T-helper 1 cell treated with Interleukin-12 subunit alpha and Interleukin-12 subunit beta and Interleukin-4 antibody, amounts not matched to agents 30 ng/mL and 1 ng/mL, for 36 hours (primary cell): ENCODE measurements at regions not wholly inside any gene's neighbourhood (a gene's known extent, or its start where the extent isn't known, plus 50 kb on each side); places are given as distances from the start of the nearest gene placed in this dataset.
"Not testable (repeated sequence)": the region's sequence is repeated elsewhere in the genome, so short reads cannot be mapped to it uniquely, and the experiment has no call there.

ENCODE experiments used
- intact Hi-C: fragments of 100-400 bp; cut with micrococcal nuclease; formaldehyde crosslinking; loops from one replicate; pipeline ENCODE4 v1.15.1; 2024

DNA sequence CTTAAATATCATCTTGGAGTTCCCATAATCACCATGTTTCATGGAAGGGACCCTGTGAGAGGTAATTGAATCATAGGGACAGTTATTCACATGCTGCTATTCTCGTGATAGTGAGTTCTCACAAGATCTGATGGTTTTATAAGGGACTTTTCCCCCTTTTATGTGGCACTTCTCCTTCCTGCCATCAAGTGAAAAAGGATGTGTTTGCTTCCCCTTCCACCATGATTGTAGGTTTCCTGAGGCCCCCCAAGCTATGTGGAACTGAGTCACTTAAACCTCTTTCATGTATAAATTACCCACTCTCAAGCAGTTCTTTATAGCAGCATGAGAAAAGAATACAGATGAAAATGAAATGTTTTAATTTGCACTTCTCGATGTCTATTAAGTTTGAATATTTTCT, 112.0 kb downstream of the ZNF648 start:
- intact Hi-C loops: no loop called here

DNA sequence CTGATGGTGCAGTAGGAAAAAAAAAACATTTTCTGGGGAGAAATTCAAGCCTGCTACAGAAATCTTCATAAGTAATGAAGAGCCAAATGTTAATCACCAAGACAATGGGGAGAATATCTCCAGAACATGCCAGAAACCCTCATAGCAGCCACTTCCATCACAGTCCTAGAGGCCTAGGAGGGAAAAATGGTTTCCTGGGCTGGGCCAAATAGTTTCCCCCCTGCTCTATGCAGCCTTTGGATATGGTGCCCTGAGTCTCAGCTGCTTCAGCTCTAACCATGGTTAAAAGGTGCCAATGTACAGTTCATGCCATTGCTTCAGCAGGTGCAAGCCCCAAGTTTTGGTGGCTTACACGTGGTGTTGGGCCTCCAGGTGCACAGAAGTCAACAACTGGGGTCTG, 113.1 kb downstream of the ZNF648 start:
- intact Hi-C loops: no loop called here

DNA sequence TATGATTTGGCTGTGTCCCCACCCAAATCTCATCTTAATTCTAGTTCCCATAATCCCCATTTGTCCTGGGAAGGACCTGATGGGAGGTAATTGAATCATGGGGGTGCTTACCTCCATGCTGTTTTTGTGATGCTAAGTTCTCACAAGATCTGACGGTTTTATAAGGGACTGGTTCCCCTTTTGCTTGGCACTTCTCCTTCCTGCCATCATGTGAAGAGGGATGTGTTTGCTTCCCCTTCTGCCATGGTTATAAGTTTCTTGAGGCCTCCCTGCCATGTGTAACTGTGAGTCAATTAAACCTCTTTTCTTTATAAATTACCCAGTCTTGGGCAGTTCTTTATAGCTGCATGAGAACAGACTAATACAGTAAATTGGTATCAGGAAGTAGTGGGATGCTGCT, 114.1 kb downstream of the ZNF648 start:
- intact Hi-C loops: no loop called here

DNA sequence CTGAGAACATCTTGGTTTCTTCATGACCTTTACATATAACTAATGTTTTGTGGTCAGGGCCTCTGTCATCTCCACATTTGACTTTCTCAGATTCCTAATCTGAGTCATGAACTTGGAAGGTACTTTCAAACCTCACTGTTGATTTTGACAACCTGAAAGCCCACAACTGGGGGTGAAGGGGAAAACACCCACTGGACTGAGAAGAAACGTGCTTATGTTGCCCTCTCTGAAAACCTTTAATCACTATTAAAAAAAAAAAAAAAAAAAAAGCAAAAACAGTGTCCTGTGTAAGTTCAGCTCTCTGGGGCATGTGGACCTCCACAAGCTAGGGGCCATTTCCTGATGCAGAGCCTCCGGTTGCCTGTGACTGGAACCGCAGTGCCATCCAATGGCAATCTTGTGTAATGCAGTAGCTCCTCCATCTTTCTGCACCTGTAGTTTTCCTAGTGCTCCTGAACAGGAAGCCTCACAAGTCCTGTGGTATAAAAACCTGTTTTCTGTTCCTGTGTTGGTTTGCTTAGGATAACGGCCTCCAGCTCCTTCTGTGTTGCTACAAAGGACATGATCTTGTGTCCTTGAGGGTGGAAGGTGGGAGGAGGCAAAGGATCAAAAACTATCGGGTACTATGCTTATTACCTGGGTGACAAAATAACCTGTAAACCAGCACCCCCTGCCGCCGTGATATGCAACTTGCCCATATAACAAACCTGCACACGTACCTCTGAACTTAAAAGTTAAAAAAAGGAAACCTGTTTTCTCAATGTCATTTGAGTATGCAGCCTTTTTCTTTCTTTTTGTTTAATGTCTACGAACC, 124.5 kb downstream of the ZNF648 start:
- intact Hi-C loops: loop anchor here (1.0 to 10.0 kb wide), 3 partner anchors 117 to 752 kb away; no protein-coding TSS in a partner anchor

DNA sequence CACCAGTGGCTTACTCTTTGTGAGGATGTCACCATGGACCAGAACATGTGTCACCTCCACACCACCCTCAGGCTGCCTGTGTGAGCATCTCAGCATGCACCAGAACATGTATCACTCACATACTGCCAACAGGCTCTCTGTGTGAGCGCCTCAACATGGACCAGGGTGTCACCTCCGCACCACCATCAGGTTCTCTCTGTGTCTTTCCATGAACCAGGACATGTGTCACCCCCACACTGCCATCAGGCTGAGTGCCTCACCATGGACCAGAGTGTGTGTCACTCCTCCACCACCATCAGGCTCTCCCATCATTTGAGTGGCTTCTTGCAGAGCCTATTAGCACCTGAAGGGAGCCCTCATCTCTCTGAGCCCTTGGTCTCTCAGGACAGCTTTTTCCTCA, 125.2 kb downstream of the ZNF648 start:
- intact Hi-C loops: loop anchor here (10.0 kb wide), 1 partner anchor 751 kb away; no protein-coding TSS in a partner anchor

DNA sequence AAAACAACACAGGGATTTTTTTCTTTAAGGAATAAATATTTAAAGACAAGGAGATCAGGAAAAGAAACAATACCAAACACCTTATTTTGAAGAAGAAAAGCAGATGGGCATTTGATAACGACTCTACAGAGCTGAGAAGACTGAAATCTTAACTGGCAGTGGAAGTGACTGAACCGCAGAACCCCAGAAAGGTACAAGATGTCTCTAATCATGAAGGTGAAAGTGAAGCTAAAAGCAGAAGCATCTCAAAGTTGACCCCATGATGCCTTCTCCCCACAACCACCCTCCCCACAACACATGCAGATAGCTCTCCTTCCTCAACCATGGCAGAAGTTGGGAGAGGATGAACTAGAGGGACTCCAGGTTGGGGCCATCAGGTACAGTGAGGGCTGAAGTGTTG, 129.6 kb downstream of the ZNF648 start:
- intact Hi-C loops: loop anchor here (10.0 kb wide), 1 partner anchor 747 kb away; no protein-coding TSS in a partner anchor

DNA sequence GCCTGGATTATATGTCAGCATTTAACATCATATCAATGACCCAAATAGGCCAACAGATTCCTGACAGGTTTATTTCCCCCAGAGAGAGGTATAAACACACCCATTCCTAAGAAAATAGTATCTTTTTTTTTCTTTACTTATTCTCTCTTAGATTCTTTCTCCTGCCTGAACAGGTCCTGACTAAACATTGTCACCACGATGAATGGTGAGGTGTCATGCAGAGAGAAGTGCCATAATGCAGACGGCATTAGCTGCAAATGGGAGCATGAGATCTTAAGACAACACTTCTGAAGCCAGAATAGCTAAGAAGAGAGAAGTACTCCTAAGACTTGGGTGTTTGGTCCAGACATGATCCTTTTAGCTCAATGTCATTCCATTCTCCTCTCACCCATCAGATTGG, 131.3 kb downstream of the ZNF648 start:
- intact Hi-C loops: loop anchor here (10.0 kb wide), 1 partner anchor 745 kb away; no protein-coding TSS in a partner anchor

DNA sequence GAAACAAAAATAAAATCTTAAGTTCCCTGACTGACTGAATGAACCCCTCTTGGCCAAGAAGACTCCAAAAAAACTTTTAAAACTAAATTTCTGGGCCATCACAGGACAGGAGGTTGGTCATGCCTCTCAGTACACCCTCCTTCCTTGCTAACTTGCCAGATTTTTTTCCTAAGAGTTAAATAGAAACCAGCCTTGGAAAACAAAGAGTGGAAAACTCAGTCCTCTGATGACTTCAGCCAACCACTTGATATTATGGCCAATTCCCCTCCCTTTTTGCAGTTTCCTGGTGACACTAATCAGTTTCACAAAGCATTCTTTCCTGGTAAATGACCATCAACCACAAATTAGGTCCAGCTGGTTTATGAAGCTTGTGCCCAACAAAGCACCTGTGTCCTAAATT, 134.8 kb downstream of the ZNF648 start:
- intact Hi-C loops: no loop called here

DNA sequence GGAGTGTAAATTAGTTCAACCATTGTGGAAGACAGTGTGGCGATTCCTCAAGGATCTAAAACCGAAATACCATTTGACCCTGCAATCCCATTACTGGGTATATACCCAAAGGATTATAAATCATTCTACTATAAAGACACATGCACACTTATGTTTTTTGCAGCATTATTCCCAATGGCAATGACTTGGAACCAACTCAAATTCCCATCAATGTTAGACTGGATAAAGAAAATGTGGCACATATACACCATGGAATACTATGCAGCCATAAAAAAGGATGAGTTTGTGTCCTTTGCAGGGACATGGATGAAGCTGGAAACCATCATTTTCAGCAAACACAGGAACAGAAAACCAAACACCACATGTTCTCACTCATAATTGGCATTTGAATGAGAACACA, 137.5 kb downstream of the ZNF648 start:
- intact Hi-C loops: not testable (repeated sequence)

DNA sequence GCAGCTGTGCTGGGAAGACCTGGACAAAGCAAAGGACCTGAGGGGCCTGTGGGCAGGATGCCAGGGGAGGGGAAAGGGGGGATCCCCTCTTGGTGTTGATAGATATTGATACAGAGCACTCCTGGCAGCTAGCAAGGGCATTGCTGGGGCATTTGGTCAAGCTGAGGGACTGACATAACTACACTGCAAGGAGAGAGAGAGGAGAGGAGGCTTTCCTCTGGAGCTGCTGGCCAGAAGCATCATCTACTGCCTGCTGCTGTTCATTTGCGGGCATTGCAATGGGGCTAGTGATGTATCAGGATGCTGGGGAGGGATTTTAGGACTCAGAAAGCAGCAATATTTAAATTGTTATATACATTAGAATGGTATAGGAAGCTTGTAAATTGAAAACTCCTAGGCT, 142.0 kb downstream of the ZNF648 start:
- intact Hi-C loops: no loop called here

DNA sequence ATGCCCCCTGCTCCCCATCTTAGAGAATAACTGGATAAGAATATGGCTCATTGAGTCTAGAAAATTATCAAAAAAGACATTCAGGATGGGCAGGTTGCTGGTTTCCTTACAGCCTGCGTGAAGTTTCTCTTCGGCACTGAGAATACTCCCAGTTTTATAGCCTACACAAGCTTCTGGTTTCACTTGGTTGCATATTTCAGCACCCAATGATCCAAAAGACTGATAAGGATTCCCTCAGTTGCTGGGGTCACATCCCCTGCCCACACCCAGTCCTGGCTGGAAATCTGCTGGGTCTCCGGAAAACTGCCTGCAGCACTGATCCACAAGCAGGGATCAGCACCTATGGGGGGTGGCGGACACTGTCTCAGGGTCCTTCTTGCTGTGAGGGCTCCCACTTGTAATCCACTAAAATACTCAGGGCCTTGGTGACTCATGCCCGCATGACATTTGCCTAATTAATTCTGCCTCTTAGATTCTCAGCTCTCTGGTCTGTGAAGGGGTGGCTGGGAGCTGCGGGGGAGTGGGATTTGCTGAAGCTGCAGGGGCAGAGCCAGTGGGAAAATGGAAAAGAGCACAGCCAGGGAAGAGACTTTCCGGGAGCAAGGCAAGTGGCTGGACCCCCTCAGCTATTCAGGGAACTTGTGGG, 142.5 kb downstream of the ZNF648 start:
- intact Hi-C loops: no loop called here

DNA sequence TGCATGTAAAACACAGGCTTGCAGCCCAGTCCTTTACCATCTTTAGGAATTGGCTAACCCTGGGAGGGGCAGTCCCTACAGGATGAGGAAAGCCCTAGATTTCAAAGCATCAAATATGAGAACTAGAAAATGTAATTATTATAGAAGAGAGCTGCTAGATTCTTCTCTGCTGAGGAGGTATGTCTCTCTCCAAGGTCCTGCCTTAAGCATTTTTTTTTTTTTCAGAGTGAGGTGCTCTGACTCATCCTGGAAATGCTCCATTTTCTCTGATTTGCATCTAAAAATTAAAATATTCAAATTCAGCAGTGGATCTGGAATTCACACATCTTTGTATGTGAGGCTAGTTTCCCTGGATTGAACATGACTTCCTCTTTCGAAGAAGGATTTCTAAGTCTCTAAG, 149.8 kb downstream of the ZNF648 start:
- intact Hi-C loops: no loop called here

DNA sequence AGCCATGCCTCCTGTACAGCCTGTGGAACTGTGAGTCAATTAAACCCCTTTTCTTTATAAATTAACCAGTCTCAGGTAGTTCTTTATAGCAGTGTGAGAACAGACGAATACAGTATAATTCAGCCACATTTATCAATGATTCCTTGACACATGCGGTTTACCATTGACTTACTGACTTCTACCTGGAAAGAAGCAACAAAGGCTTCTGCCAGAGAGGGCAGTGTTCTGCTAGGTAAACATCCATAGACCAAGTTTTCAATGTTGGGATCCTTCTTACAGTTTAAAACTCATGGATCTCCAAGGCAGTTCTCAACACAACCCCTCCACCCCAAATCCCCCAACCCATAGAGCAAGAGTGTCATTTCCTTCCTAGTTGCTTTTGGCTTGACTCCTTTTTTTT, 150.6 kb downstream of the ZNF648 start:
- intact Hi-C loops: no loop called here

DNA sequence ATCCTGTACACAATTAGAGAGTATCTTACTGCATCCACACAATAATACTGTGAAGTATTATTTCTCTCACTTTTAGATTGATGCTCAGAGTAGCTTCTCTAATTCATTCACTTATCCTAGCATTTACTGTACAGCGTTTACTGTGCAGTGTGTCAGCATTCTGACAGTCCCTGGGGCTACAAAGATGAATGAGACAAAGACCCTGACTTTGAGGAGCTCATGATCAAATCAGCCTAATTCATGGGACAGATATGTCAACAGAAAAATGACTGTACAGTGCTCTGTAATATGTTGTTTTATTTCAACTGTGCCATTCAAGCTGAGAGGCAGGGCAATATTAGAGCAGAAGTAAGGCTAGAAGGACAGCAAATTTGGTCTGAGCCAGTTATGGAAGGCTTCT, 152.5 kb downstream of the ZNF648 start:
- intact Hi-C loops: no loop called here

DNA sequence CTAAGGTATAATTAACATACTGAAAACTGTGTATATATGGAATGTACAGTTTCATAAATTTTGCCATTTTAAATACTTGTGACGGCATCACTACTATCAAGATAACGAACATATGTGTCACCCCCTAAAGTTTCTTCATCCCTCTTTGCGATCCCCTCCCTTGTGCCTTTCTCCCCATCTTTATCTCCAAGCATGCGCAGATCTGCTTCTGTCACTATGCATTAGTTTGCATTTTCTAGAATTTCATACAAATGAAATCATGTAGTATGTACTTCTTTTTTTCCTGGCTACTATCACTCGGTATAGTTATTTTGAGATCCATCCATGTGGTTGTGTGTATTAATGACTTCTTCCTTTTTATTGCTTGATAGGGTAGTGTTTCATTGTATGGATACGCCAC, 154.9 kb downstream of the ZNF648 start:
- intact Hi-C loops: no loop called here

DNA sequence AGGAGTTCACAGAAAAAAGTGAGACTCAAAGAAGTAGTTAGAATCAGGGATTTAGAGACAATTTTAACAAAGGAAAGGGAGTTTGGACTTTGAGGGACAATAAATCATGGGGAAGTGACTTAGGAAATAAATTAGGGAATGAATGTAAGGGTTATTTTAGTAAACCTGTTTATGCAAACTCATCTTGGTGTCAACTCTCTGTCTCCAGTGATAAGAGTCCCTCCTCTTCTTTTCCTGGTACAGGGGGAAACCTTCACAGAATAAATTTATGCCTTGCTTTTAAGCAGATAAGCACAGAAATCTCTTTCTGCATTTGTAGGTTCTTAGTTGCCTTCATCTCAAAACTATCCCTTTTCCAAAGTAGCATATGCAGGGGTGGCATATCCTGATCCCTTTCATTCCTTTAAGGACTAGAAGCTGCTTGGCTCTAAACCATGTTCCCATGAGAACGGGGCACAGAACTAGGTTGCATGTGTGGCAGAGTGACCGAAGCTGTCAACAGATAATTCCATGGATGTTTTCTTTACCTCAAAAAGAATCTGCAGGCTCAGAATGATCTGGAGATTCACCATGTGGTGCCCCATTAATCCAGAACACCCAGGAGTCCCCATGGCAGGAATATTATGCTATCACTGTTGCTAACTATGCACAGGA, 155.4 kb downstream of the ZNF648 start:
- intact Hi-C loops: no loop called here

DNA sequence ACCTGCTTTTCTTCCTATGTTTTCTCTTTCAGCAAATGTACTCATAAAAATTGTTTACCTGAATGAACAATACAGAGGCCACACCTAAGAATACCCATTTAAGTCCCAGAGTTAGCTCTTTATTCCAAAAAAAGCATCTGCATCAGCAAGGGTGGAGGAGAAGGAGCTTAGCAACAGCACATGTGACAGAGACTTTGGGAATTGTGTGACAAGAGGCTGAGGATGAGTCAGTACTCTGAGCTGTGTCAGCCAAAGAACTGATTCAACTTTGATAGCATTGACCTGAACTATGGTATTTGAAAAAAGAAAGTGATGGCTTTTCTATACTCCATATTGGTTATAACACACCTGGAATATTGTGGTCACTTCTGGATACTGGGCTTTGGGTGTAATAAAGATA, 162.7 kb downstream of the ZNF648 start:
- intact Hi-C loops: no loop called here

DNA sequence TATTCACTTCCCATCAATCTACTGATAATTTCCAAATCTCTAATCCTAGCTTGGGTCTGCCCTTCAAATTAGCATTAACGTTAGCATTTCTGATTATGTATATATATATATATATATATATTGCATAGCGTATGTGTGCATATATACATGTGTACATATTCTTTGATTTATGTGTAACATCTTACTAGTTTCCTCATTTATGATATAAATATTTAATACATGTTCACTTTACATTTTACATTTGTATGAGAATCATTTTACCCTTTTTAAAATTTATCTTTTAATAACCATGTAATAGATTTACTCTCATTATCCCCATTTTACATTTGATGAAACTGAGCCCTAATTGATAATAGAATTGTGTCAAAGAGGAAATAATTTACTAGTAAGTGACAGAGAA, 164.7 kb downstream of the ZNF648 start:
- intact Hi-C loops: no loop called here

DNA sequence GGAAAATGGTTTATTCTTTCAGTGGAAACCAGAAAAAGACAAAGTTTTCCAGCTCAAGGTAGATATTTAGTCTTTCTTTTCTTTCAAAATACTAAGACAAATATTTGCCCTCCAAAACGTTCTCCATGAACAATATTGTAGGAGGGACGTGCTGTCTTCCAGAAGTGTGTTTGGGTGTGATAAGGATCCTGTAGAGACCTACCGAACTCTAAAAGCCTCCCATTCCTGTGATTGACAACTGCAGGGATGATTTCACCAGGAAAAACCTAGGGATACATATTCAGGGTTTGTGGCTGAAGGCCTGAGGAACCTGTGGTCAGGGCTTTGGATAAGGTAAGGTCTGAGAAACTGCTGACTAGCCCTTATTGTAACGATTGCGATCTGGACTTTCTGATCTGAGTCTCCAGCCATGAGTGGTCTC, 167.1 kb downstream of the ZNF648 start:
- intact Hi-C loops: no loop called here

DNA sequence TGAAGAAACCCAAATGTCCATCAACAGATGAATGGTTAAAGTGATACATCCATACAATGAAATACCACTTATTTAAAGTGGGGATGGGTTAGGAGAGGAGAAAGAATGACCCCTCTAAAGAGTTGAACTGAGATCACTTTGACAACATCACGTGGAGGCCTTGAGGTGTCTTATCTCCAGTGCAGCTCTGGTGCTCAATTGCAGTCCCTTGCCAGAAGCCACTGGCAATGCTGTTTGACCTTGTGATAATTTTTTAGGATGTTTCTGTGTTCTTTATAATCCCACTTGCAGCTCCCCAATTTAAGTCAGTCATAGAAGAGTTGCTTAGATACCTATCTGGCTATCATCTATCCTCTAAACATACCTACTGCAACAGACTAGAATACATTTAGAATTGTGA, 167.6 kb downstream of the ZNF648 start:
- intact Hi-C loops: no loop called here

DNA sequence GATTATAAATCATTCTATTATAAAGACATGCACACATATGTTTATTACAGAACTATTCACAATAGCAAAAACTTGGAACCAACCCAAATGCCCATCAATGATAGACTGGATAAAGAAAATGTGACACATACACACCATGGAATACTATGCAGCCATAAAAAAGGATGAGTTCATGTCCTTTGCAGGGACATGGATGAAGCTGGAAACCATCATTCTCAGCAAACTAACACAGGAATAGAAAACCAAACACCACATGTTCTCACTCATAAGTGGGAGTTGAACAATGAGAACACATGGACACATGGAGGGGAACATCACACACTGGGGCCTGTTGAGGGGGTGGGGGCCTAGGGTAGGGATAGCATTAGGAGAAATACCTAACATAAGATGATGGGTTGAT, 168.4 kb downstream of the ZNF648 start:
- intact Hi-C loops: not testable (repeated sequence)

DNA sequence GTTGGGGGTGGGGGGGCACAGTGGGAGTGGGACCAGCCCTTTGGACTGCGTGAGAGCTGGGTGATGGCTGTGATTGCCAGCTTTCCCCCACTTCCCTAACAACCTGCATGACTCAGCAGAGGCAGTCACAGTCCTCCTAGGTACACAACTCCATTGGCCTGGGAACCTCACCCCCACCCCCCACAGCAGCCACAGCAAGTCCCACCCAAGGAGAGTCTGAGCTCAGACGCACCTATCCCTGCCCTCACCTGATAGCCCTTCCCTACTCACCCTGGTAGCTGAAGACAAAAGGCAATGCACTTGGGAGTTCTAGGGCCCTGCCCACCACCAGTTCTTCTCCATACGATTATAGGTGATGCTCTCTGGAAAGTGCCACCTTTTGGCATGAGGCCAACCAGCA, 188.9 kb downstream of the ZNF648 start:
- intact Hi-C loops: no loop called here
